Mesendoderm (in vitro differentiated cells): ENCODE measurements at regions not wholly inside any gene's neighbourhood (a gene's known extent, or its start where the extent isn't known, plus 50 kb on each side); places are given as distances from the start of the nearest gene placed in this dataset.

ENCODE experiments used
- DNase-seq: peaks from one replicate; pipeline ENCODE4 v3.0.0; 2013
- H2AK5ac ChIP-seq: 2 replicates; pipeline ENCODE4 v1.6.1; 2013; ENCODE audit warnings: low read length, inconsistent platforms
- H2BK120ac ChIP-seq: 2 replicates; pipeline ENCODE4 v1.6.1; 2013; ENCODE audit warnings: low read depth, mild to moderate bottlenecking, low read length, moderate library complexity, mixed read lengths
- H2BK15ac ChIP-seq: replicated peaks from 2 replicates; pipeline ENCODE4 v1.6.1; 2013; ENCODE audit warnings: low read depth, mild to moderate bottlenecking, moderate library complexity
- H2BK5ac ChIP-seq: 2 replicates; pipeline ENCODE4 v1.6.1; 2013; ENCODE audit warnings: low read length, inconsistent platforms
- H3K18ac ChIP-seq: 2 replicates; pipeline ENCODE4 v1.6.1; 2013; ENCODE audit warnings: mild to moderate bottlenecking, low read length, mixed read lengths
- H3K23ac ChIP-seq: one replicate; pipeline ENCODE4 v1.6.1; 2013; ENCODE audit warnings: low read length
- H3K27ac ChIP-seq: 2 replicates; pipeline ENCODE4 v1.5.1; 2013; ENCODE audit warnings: low read depth, mild to moderate bottlenecking, inconsistent platforms, low read length, moderate library complexity
- H3K27me3 ChIP-seq: 2 replicates; pipeline ENCODE4 v1.6.1; 2013; ENCODE audit warnings: low read length, control low read depth, mild to moderate bottlenecking, inconsistent platforms; ENCODE audit not compliant: insufficient read depth, poor library complexity
- H3K36me3 ChIP-seq: 2 replicates; pipeline ENCODE4 v1.6.1; 2013; ENCODE audit warnings: low read length, inconsistent platforms; ENCODE audit not compliant: control insufficient read depth, insufficient read depth
- H3K4ac ChIP-seq: one replicate; pipeline ENCODE4 v1.6.1; 2013; ENCODE audit warnings: low read depth, mild to moderate bottlenecking, low read length, moderate library complexity
- H3K4me1 ChIP-seq: 2 replicates; pipeline ENCODE4 v1.6.1; 2013; ENCODE audit warnings: low read depth, low read length, inconsistent platforms; ENCODE audit not compliant: control insufficient read depth
- H3K4me2 ChIP-seq: 2 replicates; pipeline ENCODE4 v1.6.1; 2013; ENCODE audit warnings: low read length
- H3K4me3 ChIP-seq: 2 replicates; pipeline ENCODE4 v1.5.1; 2013; ENCODE audit warnings: mild to moderate bottlenecking, low read length
- H3K56ac ChIP-seq: one replicate; pipeline ENCODE4 v1.6.1; 2013; ENCODE audit warnings: low read length
- H3K79me1 ChIP-seq: 2 replicates; pipeline ENCODE4 v1.6.1; 2013; ENCODE audit warnings: low read length, inconsistent platforms
- H3K79me2 ChIP-seq: 2 replicates; pipeline ENCODE4 v1.6.1; 2013; ENCODE audit warnings: mild to moderate bottlenecking, low read length; ENCODE audit not compliant: control insufficient read depth, insufficient read depth
- H3K9ac ChIP-seq: 2 replicates; pipeline ENCODE4 v1.6.1; 2013; ENCODE audit warnings: low read length, inconsistent platforms
- H4K5ac ChIP-seq: one replicate; pipeline ENCODE4 v1.6.1; 2013; ENCODE audit warnings: low read length
- H4K8ac ChIP-seq: one replicate; pipeline ENCODE4 v1.6.1; 2013; ENCODE audit warnings: low read depth, mild to moderate bottlenecking, control low read depth, low read length, moderate library complexity
- WGBS: extraction: QIAGEN DNeasy Blood & Tissue Kit; methylation state at CpG from one replicate; pipeline ENCODE4 v1.1.7; 2013; ENCODE audit warnings: low lambda C conversion rate, missing lambda C conversion rate; ENCODE audit not compliant: insufficient coverage; ENCODE audit errors: extremely low coverage; 5-methylcytosine and 5-hydroxymethylcytosine counted together

GRCh38 chr17:83189044-83190003, 109.9 kb downstream of the METRNL start:
- H3K9ac ChIP-seq = no peak overlapping the region

GRCh38 chr17:83190004-83190385, 110.6 kb downstream of the METRNL start:
- no peak overlapping the region for H2BK120ac ChIP-seq
- no peak overlapping the region for H3K56ac ChIP-seq
- H3K27ac ChIP-seq = no peak overlapping the region
- no peak overlapping the region for H2BK5ac ChIP-seq
- no peaks in the 10 kb centered on the region for H3K79me2 ChIP-seq
- no peak overlapping the region for H4K5ac ChIP-seq
- H3K4ac ChIP-seq = no peak overlapping the region
- no peak overlapping the region for H3K23ac ChIP-seq
- WGBS = no CpG with 5 or more reads among the region's 12 CpGs
- H3K18ac ChIP-seq = no peak overlapping the region
- DNase-seq = no peak
- H3K4me3 ChIP-seq = no peak overlapping the region
- H3K4me2 ChIP-seq = no peak overlapping the region
- no peaks in the 10 kb centered on the region for H3K36me3 ChIP-seq
- no peak overlapping the region for H2BK15ac ChIP-seq
- no peaks in the 10 kb centered on the region for H3K4me1 ChIP-seq
- no peaks in the 10 kb centered on the region for H3K79me1 ChIP-seq
- H3K9ac ChIP-seq = no peak overlapping the region
- H4K8ac ChIP-seq = no peak overlapping the region
- H2AK5ac ChIP-seq = no peak overlapping the region
- H3K27me3 ChIP-seq = no peaks in the 10 kb centered on the region

More at GRCh38 chr17:83189044-83190003, 109.9 kb downstream of the METRNL start:
- H2BK5ac ChIP-seq = no peak overlapping the region
- no peak overlapping the region for H3K4ac ChIP-seq
- H2AK5ac ChIP-seq = no peak overlapping the region
- no peak overlapping the region for H4K5ac ChIP-seq
- no peak overlapping the region for H4K8ac ChIP-seq
- H3K56ac ChIP-seq = no peak overlapping the region
- H3K18ac ChIP-seq = no peak overlapping the region
- no CpG with 5 or more reads among the region's 26 CpGs for WGBS
- DNase-seq = no peak
- H3K27me3 ChIP-seq = no peaks in the 10 kb centered on the region
- H3K36me3 ChIP-seq = no peaks in the 10 kb centered on the region
- no peak overlapping the region for H3K4me2 ChIP-seq
- H3K4me1 ChIP-seq = no peaks in the 10 kb centered on the region
- no peak overlapping the region for H2BK15ac ChIP-seq
- H3K23ac ChIP-seq = no peak overlapping the region
- H3K4me3 ChIP-seq = no peak overlapping the region
- no peaks in the 10 kb centered on the region for H3K79me2 ChIP-seq
- H3K79me1 ChIP-seq = no peaks in the 10 kb centered on the region
- no peak overlapping the region for H3K27ac ChIP-seq
- H2BK120ac ChIP-seq = no peak overlapping the region

- Histone ChIP-seq H3K56ac (no peak overlapping the region), H3K4ac (no peak overlapping the region), H3K27ac (no peak overlapping the region), H3K23ac (no peak overlapping the region), H3K4me3 (no peak overlapping the region), H3K4me2 (no peak overlapping the region), H3K79me2 (no peaks in the 10 kb centered on the region), H2BK5ac (no peak overlapping the region), H4K5ac (no peak overlapping the region), H3K4me1 (no peaks in the 10 kb centered on the region), H2BK120ac (no peak overlapping the region), H3K79me1 (no peaks in the 10 kb centered on the region), H3K27me3 (no peaks in the 10 kb centered on the region), H3K18ac (no peak overlapping the region), H4K8ac (no peak overlapping the region), H3K36me3 (no peaks in the 10 kb centered on the region), H2AK5ac (no peak overlapping the region), H3K9ac (no peak overlapping the region), H2BK15ac (no peak overlapping the region)
- no peak for DNase-seq
- no CpG with 5 or more reads among the region's 21 CpGs for WGBS
These were observed 111.4 kb downstream of the METRNL start for GRCh38 chr17:83190601-83191387.

- Histone ChIP-seq H4K5ac (no peak overlapping the region), H3K79me2 (no peaks in the 10 kb centered on the region), H3K79me1 (no peaks in the 10 kb centered on the region), H3K4me2 (no peak overlapping the region), H3K18ac (no peak overlapping the region), H2BK120ac (no peak overlapping the region), H3K4me3 (no peak overlapping the region), H2BK15ac (no peak overlapping the region), H3K4me1 (no peaks in the 10 kb centered on the region), H4K8ac (no peak overlapping the region), H3K27me3 (no peaks in the 10 kb centered on the region), H3K56ac (no peak overlapping the region), H3K9ac (no peak overlapping the region), H3K36me3 (no peaks in the 10 kb centered on the region), H3K27ac (no peak overlapping the region), H3K23ac (no peak overlapping the region), H3K4ac (no peak overlapping the region), H2BK5ac (no peak overlapping the region), H2AK5ac (no peak overlapping the region)
- no peak for DNase-seq
- no CpG with 5 or more reads among the region's 11 CpGs for WGBS
These were observed 112.2 kb downstream of the METRNL start for GRCh38 chr17:83191388-83192160.

- Histone ChIP-seq H2BK15ac (no peak overlapping the region), H4K5ac (no peak overlapping the region), H3K23ac (no peak overlapping the region), H3K4ac (no peak overlapping the region), H3K4me3 (no peak overlapping the region), H3K4me1 (no peaks in the 10 kb centered on the region), H3K79me2 (no peaks in the 10 kb centered on the region), H4K8ac (no peak overlapping the region), H3K9ac (no peak overlapping the region), H2BK120ac (no peak overlapping the region), H3K56ac (no peak overlapping the region), H3K18ac (no peak overlapping the region), H3K4me2 (no peak overlapping the region), H2BK5ac (no peak overlapping the region), H2AK5ac (no peak overlapping the region), H3K79me1 (no peaks in the 10 kb centered on the region), H3K27me3 (no peaks in the 10 kb centered on the region), H3K27ac (no peak overlapping the region), H3K36me3 (no peaks in the 10 kb centered on the region)
- DNase-seq = no peak
- no CpG with 5 or more reads among the region's 13 CpGs for WGBS
These were observed 112.9 kb downstream of the METRNL start for GRCh38 chr17:83192161-83192788.
